ENCODE measurements at regions not wholly inside any gene's neighbourhood (a gene's known extent, or its start where the extent isn't known, plus 50 kb on each side); places are given as distances from the start of the nearest gene placed in this dataset.

GRCh38 chr1:82844911-82845827 is 1044.4 kb downstream of the ADGRL2 start:
- TF ChIP-seq CTCF (IDR thresholded peaks at IDR 0.05) (no peak), POLR2A (IDR thresholded peaks at IDR 0.05) (no peak)
- H3K27ac ChIP-seq: no peak overlapping the region
- H3K4me3 ChIP-seq: no peak overlapping the region
- H3K9me3 ChIP-seq: no peaks in the 10 kb centered on the region
- intact Hi-C loops (cut with DNase I): no loop called here
- H3K36me3 ChIP-seq: no peaks in the 10 kb centered on the region
- no peaks in the 10 kb centered on the region for H3K27me3 ChIP-seq
- no peak for DNase-seq
- 75 to 80% methylated on average over 4 of the region's 4 CpGs for WGBS, 2 donors
- no peaks in the 10 kb centered on the region for H3K4me1 ChIP-seq

GRCh38 chr1:82844447-82844846 is 1043.7 kb downstream of the ADGRL2 start:
- no peak for DNase-seq
- H3K4me1 ChIP-seq: no peaks in the 10 kb centered on the region
- 89 to 97% methylated on average over 2 of the region's 2 CpGs for WGBS, 2 donors
- no peaks in the 10 kb centered on the region for H3K27me3 ChIP-seq
- H3K36me3 ChIP-seq: no peaks in the 10 kb centered on the region
- H3K27ac ChIP-seq: no peak overlapping the region
- no peaks in the 10 kb centered on the region for H3K9me3 ChIP-seq
- TF ChIP-seq CTCF (IDR thresholded peaks at IDR 0.05): no peak
- no peak overlapping the region for H3K4me3 ChIP-seq
- intact Hi-C loops (cut with DNase I): no loop called here

- no peaks in the 10 kb centered on the region for H3K36me3 ChIP-seq
- H3K4me3 ChIP-seq: no peak overlapping the region
- no peaks in the 10 kb centered on the region for H3K9me3 ChIP-seq
- no peaks in the 10 kb centered on the region for H3K27me3 ChIP-seq
- no peak overlapping the region for H3K27ac ChIP-seq
- TF ChIP-seq CTCF (IDR thresholded peaks at IDR 0.05): no peak
- no peak for TF ChIP-seq POLR2A (IDR thresholded peaks at IDR 0.05)
- intact Hi-C loops (cut with DNase I): no loop called here
- DNase-seq: no peak
- WGBS, 2 donors: 93 to 95% methylated on average over 7 to 10 of the region's 10 CpGs
- H3K4me1 ChIP-seq: no peaks in the 10 kb centered on the region
Measured at GRCh38 chr1:82843876-82844275, 1043.1 kb downstream of the ADGRL2 start.

- no peaks in the 10 kb centered on the region for H3K27me3 ChIP-seq
- peaks cover 0 to 19% (median 8%) of the 10 kb centered on the region in 3 donors for H3K4me1 ChIP-seq
- no peak for DNase-seq
- H3K9me3 ChIP-seq: no peaks in the 10 kb centered on the region
- no peak overlapping the region for H3K4me3 ChIP-seq
- H3K27ac ChIP-seq: no peak overlapping the region
- WGBS, 2 donors: 39 to 53% methylated on average over 2 of the region's 2 CpGs
- intact Hi-C loops (cut with DNase I): no loop called here
- TF ChIP-seq CTCF (IDR thresholded peaks at IDR 0.05) (no peak), POLR2A (IDR thresholded peaks at IDR 0.05) (no peak)
- H3K36me3 ChIP-seq: no peaks in the 10 kb centered on the region
Measured at GRCh38 chr1:82840192-82840591, 1039.5 kb downstream of the ADGRL2 start.

- 45 to 52% methylated on average over 6 of the region's 6 CpGs for WGBS, 2 donors
- no peak overlapping the region for H3K27ac ChIP-seq
Measured at GRCh38 chr1:82837766-82838465, 1037.2 kb downstream of the ADGRL2 start.

More at GRCh38 chr1:82837766-82838465, 1037.2 kb downstream of the ADGRL2 start:
- H3K4me1 ChIP-seq: peaks cover 0 to 19% (median 8%) of the 10 kb centered on the region in 3 donors
- TF ChIP-seq POLR2A (IDR thresholded peaks at IDR 0.05) (no peak), CTCF (IDR thresholded peaks at IDR 0.05) (no peak)
- no peaks in the 10 kb centered on the region for H3K9me3 ChIP-seq
- DNase-seq: no peak
- H3K4me3 ChIP-seq: no peak overlapping the region
- no peaks in the 10 kb centered on the region for H3K36me3 ChIP-seq
- H3K27me3 ChIP-seq: no peaks in the 10 kb centered on the region
- intact Hi-C loops (cut with DNase I): no loop called here
